Frontal cortex (tissue), 3 donors: ENCODE measurements at regions not wholly inside any gene's neighbourhood (a gene's known extent, or its start where the extent isn't known, plus 50 kb on each side); places are given as distances from the start of the nearest gene placed in this dataset.
"Not testable (repeated sequence)": the region's sequence is repeated elsewhere in the genome, so short reads cannot be mapped to it uniquely, and the experiment has no call there.

Experiments used
- DNase-seq, 2 donors: peaks; one replicate each; pipeline ENCODE4 v3.0.0; 2012; ENCODE audit warnings: low spot score in 2 of 2
- FAIRE-seq: peaks from 2 replicates; lab custom pipeline; 2012; peaks lifted over from hg19 to GRCh38; lab: Jason Lieb, UNC
- donor health status: control.
- donor health status: control.
- donor health status: control.

DNA sequence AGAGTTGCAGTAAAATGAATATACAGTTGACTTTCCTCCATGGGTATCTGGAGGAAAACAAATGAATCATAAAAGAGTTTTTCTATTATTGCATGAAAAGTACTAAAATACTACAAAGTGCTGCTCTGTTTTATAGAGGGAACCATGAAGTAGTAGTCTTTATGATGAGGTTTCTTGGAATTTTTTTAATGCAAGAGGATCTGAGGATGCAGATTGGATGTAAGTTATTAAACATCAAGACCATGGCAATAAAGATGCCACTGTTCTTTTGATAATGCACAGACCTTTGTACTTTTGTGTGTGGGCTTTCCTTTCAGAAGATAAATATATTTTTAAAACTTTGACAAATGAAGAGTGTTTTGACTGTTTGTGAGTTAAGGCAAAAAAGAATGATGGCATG lies 87.5 kb downstream of the DACT1 start:
- FAIRE-seq = no peak
- no peak for DNase-seq

DNA sequence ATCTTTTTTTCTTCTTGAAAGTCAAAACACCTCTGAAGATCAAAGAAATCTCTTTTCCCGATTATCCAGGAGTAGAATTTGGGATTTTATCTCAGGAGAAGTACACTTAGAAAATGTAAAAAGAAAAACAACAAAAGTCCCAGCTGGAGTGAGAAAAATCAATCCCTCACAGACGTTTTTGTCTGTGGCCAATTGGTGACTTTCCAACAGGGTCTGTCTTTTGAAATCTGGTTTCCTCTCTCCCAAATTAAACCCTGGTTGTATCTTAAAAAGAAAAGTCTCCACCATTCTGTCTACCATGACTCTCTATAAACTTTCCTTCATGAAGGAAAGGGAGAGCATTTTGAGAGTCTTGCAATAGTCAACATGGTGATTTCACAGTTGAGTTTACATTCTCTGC lies 88.1 kb downstream of the DACT1 start:
- FAIRE-seq (no peak), DNase-seq (no peak)

DNA sequence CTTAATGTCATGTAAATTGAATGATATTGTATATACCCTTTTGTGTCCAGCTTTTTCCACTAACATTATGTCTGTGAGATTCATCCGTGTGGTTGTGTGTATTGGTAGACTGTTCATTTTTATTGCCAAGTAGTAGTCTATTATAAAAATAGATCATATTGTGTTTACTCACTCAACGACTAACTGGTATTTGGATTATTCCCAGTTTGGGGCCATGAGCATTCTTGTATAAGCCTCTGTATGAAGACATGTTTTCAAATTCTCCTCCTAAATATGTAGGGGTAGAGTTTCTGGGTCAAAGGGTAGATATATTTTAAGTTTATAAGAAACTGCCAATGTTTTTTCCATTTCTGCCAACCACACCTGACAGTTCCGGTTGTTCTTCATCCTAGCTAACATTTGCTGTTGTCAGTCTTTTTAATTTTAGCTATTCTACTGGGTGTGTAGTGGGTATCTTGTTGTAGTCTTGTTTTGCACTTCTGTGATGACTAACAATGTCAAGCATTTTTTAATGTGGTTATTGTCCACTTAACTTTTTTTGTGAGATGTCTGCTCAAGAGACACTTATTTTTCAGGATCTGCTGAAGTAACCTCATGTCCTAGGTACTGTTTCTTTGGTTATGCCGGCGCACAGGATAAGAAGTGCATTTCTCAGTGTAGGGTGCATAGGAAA lies 93.2 kb downstream of the DACT1 start:
- FAIRE-seq (no peak), DNase-seq (no peak)

DNA sequence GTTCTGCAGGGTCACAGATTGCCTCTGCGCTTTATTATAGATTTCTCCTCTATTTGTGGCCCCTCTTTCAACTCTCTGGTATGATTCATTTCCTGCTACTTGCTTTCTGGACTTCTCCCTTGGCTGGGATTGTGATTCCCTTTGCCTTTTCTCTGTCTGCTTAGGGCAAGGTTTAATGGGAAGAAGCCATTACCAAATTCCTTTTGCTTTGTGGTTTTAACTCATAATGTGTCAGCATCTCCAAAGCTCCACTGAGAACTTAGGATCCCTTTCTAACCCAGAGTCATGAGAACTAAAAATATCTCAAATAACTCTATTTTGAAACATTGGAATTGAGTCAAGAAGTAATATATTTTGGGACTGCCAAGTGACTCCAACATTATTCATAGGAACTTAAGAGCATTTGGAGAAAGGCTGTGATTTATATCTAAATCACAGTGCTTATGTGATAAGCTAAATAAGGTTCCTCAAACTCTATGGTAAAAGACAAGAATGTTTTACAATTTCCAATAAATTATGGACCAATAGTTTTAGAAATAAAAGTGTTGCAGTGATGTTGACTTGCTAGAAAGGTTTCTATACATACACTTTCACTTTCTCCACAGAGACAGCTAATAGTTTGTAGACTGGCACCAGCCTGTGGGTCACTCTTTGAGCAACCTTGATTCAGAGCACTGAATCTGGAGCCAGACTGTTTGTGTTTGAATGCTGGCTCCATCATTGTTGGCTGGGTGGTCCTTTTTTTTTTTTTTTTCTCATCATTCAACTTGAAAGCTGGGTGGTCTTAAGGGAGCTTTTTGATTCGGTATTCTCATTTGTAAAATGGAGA lies 93.9 kb downstream of the DACT1 start:
- FAIRE-seq (no peak), DNase-seq (no peak)

DNA sequence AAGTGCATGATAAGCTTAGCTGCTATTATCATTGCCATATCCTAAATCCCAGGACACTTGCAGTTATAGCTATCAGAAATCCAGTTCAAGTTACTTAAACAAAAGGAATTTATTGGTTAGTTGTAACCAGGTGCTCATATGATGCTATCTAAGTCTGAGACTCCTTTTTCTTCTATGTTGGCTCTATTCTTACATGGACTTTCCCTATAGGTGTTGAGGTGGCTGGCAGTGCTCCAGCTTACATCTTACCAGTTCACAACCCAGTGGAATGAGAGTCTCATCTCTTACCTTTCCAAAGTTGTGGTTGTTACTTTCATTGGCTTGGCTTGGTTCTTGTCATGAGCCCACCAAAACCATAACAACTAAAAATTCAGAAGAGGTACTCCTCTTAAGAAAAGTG lies 94.6 kb downstream of the DACT1 start:
- DNase-seq (no peak), FAIRE-seq (no peak)

DNA sequence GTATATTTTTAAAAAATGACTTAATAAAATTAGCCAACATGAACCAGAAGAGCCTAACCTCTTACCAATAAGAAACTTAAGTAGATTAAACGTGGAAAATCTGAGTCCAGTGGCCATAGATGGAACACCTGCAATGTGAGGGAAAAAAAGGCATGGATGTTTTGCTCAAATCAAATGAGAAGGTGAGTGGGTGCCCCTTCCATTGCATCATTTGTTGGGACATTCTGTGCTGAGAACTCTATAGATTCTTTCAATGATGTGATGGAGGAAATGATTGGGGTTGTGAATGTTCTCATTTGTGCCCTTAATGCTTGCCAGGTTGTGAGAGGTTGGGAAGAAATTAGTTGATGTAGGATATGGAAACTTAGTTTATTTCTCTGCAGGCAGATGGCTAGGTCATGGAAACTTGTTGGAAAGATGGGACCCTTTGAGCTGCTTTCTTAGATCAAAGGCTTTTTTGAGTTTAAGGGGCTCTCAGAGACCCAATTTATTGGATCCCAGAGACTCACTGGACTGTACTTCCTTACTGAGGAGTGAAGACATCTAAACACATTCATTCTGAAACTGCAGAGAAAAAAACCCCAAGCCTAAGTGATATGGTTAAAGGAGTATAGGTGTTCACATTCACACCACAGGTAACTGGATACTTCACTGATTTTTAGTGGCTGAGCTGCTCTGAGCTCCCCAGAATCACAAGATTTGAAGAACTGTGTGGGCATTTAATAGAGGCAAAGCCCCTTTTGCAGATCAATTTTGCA lies 95.9 kb downstream of the DACT1 start:
- DNase-seq (no peak), FAIRE-seq (no peak)

GRCh38 chr14:58735596-58735995 lies 97.8 kb downstream of the DACT1 start:
- DNase-seq (no peak), FAIRE-seq (no peak)

- DNase-seq (no peak), FAIRE-seq (no peak)
Measured at GRCh38 chr14:58736606-58737005, 98.8 kb downstream of the DACT1 start.

DNA sequence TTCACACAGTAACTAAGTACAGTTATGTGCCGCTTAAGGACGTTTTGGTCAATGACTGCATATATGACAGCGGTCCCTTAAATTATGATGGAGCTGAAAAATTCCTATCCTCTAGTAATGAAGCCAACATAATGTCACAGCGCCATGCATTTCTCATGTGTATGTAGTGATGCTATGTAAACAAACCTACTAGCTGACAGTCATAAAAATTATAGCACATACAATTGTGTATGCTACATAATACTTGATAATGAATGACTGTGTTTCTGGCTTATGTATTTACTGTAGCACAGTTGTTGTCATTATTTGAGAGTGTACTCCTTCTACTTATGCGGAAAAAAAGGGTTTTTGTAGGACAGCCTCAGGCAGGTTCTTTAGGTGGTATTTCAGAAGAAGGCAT lies 99.7 kb downstream of the DACT1 start:
- DNase-seq = no peak
- FAIRE-seq = no peak

- DNase-seq (no peak), FAIRE-seq (no peak)
Measured at GRCh38 chr14:58738189-58738836, 100.6 kb downstream of the DACT1 start.

GRCh38 chr14:58738876-58739275 lies 101.1 kb downstream of the DACT1 start:
- no peak for DNase-seq
- FAIRE-seq = no peak

DNA sequence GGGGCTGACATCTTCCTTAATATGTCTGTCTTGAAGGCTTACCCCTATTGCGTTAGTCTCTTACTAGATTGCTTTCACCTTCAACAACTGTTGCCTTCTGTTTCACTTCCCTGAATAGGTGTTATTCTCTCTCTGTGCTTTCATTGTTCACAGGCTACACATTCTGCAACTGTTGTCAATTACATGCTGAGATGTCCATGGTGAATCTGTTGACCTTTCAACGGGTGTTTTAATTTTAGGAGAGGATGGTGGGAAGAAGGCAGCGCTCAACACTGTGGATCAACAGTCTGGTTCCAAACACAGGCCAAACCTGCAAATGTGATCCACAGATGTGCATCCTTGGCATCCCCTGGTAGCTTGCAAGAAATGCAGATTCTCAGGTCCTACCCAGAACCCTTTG lies 101.9 kb downstream of the DACT1 start:
- no peak for FAIRE-seq
- no peak for DNase-seq

DNA sequence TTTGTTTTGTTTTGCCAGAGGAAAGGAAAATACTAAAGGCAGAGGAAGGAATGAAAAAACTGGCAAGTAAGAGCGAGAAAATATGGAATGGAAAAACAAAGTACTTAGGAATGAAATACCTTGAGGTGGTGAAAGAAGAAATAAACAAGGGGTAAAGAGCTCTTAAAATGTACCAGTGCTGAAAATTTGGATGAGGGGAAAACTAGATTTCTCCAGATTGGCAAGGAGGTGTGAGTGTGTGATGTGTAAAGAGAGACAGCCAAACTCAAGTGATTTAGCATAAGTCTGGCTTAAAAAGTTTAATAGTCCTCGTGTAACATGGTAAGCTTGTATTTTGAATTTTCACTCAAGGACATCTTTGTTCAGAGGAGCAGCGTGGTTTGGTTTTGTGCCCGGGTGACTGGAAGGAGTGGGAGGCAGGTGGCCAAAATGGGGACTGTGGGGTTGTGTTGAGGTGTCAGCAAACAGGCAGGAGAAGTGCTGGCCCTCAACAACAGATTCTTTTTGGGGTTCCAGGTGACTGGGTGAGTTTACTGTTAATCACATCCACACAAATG lies 102.7 kb downstream of the DACT1 start:
- FAIRE-seq (no peak), DNase-seq (no peak)

DNA sequence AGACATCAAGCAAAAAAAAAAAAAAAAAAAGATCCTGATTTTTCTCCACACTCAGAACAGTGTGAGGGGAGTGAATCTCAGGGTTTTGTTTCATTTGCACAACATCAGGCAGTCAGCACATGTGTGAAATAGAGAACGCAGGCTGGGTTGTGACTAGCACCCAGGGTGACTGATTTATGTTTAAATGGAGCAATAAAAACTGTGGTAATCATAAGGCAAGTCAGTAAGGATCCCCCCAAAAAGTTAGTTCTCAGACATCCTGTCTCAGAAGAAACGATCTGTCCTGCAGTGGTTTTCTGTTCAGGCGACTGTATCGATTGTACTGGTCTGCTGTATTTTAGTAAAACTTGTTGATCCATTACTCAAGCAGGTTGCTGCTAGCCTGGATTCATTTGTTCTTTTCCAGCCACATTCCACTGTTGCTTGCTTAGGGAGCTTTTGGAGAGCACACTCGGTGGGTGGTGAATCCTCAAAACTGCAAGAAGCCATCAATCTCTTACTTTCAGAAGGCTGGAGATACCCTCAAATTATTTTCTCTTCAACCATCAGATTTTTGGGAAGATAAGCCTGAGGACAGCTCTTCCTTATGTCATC lies 107.1 kb downstream of the DACT1 start:
- FAIRE-seq = no peak
- no peak for DNase-seq

- DNase-seq = no peak
Measured at GRCh38 chr14:58746261-58746660, 108.5 kb downstream of the DACT1 start.

GRCh38 chr14:58746701-58747100 lies 108.9 kb downstream of the DACT1 start:
- no peak for FAIRE-seq

More at GRCh38 chr14:58746261-58746660, 108.5 kb downstream of the DACT1 start:
- FAIRE-seq = no peak

GRCh38 chr14:58747181-58747580 lies 109.4 kb downstream of the DACT1 start:
- DNase-seq = no peak
- FAIRE-seq = no peak

More at GRCh38 chr14:58746701-58747100, 108.9 kb downstream of the DACT1 start:
- DNase-seq = no peak

GRCh38 chr14:58748251-58748650 lies 110.5 kb downstream of the DACT1 start:
- not testable (repeated sequence) for FAIRE-seq

DNA sequence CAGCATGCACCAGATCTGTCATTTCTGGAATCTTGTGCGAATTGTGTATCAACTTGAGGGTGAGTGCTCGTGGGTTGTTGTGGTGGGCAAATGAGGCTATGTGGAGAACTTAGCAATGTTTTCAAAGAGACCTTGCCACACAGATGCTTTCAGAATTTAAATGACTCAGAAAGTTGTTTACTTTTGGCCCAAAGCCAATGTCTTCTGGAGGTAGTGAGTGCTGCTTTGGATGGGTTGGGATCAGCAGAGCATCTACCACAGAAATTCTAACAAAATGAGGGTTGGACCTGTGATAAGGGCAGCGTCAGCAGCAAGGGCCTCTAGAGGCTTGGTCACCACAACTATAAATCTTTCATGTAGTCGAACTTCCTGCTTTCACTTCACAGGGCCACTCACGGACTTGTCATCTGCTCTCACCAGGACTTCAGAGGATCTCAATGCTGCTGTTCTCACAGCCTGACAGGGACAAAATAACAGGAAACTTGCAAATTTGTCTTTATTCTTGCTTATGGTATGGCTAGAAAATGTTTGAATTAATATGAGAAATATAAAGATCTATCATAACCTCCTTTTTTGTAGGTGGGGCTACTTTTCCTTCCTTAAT lies 111.4 kb downstream of the DACT1 start:
- no peak for DNase-seq
- FAIRE-seq = no peak

More at GRCh38 chr14:58748251-58748650, 110.5 kb downstream of the DACT1 start:
- DNase-seq = not testable (repeated sequence)
